ENCODE measurements at regions not wholly inside any gene's neighbourhood (a gene's known extent, or its start where the extent isn't known, plus 50 kb on each side); places are given as distances from the start of the nearest gene placed in this dataset.

DNA sequence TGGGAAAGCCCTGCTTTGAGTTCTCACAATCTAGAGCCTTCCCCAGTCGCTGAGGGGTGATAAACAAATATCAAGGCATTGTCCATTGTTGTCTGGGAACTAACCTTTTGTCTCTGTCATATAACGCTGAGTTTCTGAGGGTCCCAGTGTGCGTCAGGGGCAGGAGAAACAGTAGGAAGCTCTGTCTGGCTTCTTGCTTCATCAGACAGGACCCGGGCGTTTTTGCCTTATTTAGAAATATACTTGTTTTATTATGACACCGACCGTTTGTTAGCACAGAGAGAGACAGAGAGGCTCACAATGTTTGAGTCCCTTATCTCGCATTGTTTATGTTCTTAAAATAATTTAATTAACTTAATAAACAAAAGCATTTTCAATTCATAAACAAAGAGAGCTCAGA is 204.9 kb upstream of the GAS1 start:
- intact Hi-C loops (cut with micrococcal nuclease) = no loop called here
- H3K27me3 Mint-ChIP-seq (ENCODE audit: insufficient read depth, unreplicated experiment) = no peaks in the 10 kb centered on the region
- BruUV-seq (replicated peaks) = no TSS peak
- H3K4me1 Mint-ChIP-seq (ENCODE audit: insufficient read depth, unreplicated experiment) = peaks cover 8% of the 10 kb centered on the region
- no peak for DNase-seq (ENCODE audit: unreplicated experiment)
- H3K36me3 Mint-ChIP-seq (ENCODE audit: insufficient read depth, unreplicated experiment) = no peaks in the 10 kb centered on the region
- no peaks in the 10 kb centered on the region for H3K9me3 Mint-ChIP-seq (ENCODE audit: unreplicated experiment)
- POLR2A ChIA-PET = interaction anchor here (0.8 kb wide), 1 partner anchor 14 kb away, joined by 3 read pairs; no protein-coding TSS in a partner anchor
- no peak overlapping the region for H3K27ac Mint-ChIP-seq (ENCODE audit: low read depth, unreplicated experiment)
- TF ChIP-seq, protein P1, sequence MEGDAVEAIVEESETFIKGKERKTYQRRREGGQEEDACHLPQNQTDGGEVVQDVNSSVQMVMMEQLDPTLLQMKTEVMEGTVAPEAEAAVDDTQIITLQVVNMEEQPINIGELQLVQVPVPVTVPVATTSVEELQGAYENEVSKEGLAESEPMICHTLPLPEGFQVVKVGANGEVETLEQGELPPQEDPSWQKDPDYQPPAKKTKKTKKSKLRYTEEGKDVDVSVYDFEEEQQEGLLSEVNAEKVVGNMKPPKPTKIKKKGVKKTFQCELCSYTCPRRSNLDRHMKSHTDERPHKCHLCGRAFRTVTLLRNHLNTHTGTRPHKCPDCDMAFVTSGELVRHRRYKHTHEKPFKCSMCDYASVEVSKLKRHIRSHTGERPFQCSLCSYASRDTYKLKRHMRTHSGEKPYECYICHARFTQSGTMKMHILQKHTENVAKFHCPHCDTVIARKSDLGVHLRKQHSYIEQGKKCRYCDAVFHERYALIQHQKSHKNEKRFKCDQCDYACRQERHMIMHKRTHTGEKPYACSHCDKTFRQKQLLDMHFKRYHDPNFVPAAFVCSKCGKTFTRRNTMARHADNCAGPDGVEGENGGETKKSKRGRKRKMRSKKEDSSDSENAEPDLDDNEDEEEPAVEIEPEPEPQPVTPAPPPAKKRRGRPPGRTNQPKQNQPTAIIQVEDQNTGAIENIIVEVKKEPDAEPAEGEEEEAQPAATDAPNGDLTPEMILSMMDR (IDR thresholded peaks at IDR 0.05; ENCODE audit: unreplicated experiment) = no peak
- no peak overlapping the region for H3K4me3 Mint-ChIP-seq (ENCODE audit: unreplicated experiment)
- CTCF ChIA-PET = interaction anchor here (0.6 kb wide), 1 partner anchor 23 kb away, joined by 3 read pairs; no protein-coding TSS in a partner anchor

DNA sequence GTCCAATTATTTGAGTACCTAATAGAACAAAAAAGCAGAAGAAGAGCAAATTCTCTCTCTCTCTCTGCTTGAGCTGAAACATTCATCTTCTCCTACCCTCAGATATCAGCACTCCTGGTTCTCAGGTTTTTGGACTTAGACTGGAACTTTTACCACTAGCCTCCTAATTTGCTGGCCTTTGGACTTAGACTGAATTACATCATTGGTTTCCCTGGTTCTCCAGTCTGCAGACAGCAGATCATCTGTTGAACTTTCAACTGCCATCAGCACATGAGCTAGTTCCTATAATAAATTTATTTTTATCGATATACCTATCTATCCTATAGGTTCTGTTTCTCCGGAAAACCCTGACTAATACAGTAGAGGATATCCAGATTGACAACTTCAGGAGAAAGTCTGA is 208.9 kb upstream of the GAS1 start:
- TF ChIP-seq, protein P1 (IDR thresholded peaks at IDR 0.05; ENCODE audit: unreplicated experiment) = no peak
- Mint-ChIP-seq H3K27ac (ENCODE audit: low read depth, unreplicated experiment) (no peak overlapping the region), H3K27me3 (ENCODE audit: insufficient read depth, unreplicated experiment) (no peaks in the 10 kb centered on the region), H3K4me1 (ENCODE audit: insufficient read depth, unreplicated experiment) (peaks cover 7% of the 10 kb centered on the region), H3K9me3 (ENCODE audit: unreplicated experiment) (no peaks in the 10 kb centered on the region), H3K36me3 (ENCODE audit: insufficient read depth, unreplicated experiment) (no peaks in the 10 kb centered on the region), H3K4me3 (ENCODE audit: unreplicated experiment) (no peak overlapping the region)
- no TSS peak for BruUV-seq (replicated peaks)
- intact Hi-C loops (cut with micrococcal nuclease) = no loop called here
- no peak for DNase-seq (ENCODE audit: unreplicated experiment)
- CTCF ChIA-PET = interaction anchor here (0.6 to 1.3 kb wide), 2 partner anchors 12 to 203 kb away, joined by 3 read pairs; no protein-coding TSS in a partner anchor
- POLR2A ChIA-PET = no interaction called here

DNA sequence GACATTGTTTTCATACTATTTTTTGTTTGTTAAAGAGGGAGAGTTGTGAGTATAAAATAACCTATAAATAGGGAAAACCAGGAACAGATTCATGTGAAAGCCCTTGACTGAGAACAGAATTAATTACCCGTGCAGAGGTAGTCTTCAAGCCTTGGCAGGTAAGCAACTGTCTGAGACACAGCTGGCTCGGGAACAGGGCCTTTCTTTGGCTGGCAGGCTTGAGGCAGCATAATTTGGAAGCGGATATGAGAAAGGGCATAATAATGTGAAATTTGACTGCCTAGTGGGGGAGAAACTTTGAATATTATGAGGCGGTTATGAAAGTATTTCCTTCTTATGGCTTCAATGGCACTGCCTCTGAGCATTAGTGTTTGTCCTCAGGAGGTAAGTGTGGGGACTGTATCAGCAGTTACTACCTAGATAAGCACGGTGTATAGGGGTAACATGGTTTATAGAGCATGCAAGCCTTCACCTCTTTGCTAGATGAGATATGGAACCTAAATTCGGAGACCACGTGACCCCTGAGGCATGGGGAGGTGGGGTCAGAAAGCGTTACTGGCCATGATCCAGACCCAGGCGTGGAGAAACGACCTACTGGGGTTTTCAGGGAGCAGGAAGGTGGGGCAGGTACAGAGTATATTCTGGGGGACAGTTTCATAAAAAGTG is 210.2 kb upstream of the GAS1 start:
- peaks cover 7% of the 10 kb centered on the region for H3K4me1 Mint-ChIP-seq (ENCODE audit: insufficient read depth, unreplicated experiment)
- ChIA-PET CTCF (interaction anchor here (0.6 to 1.3 kb wide), 4 partner anchors 11 to 202 kb away, joined by 3 read pairs; no protein-coding TSS in a partner anchor), POLR2A (no interaction called here)
- DNase-seq (ENCODE audit: unreplicated experiment) = no peak
- H3K27me3 Mint-ChIP-seq (ENCODE audit: insufficient read depth, unreplicated experiment) = no peaks in the 10 kb centered on the region
- TF ChIP-seq, protein P1 (IDR thresholded peaks at IDR 0.05; ENCODE audit: unreplicated experiment) = no peak
- H3K9me3 Mint-ChIP-seq (ENCODE audit: unreplicated experiment) = no peaks in the 10 kb centered on the region
- H3K27ac Mint-ChIP-seq (ENCODE audit: low read depth, unreplicated experiment) = no peak overlapping the region
- BruUV-seq (replicated peaks) = no TSS peak
- no peak overlapping the region for H3K4me3 Mint-ChIP-seq (ENCODE audit: unreplicated experiment)
- no peaks in the 10 kb centered on the region for H3K36me3 Mint-ChIP-seq (ENCODE audit: insufficient read depth, unreplicated experiment)
- intact Hi-C loops (cut with micrococcal nuclease) = no loop called here

DNA sequence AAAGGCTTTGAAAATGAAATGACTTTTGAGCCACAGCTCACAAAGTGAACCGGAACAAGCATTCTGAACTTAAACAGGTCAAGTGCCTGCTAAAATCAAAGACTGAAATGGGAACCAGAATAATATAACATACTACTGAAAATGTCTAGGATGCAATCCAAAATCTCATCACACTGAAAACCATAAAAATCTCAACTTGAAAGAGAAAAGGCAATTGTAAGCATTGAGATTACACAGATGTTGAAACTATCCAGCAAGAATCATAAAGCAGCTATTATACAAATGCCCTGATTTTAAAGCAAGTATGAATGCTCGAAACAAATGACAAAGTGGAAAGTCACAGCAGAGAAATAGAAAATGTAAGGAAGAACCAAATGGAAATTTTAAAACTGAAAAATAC is 211.5 kb upstream of the GAS1 start:
- TF ChIP-seq, protein P1 (IDR thresholded peaks at IDR 0.05; ENCODE audit: unreplicated experiment) = no peak
- H3K4me1 Mint-ChIP-seq (ENCODE audit: insufficient read depth, unreplicated experiment) = peaks cover 7% of the 10 kb centered on the region
- H3K9me3 Mint-ChIP-seq (ENCODE audit: unreplicated experiment) = no peaks in the 10 kb centered on the region
- intact Hi-C loops (cut with micrococcal nuclease) = no loop called here
- ChIA-PET POLR2A (no interaction called here), CTCF (no interaction called here)
- no TSS peak for BruUV-seq (replicated peaks)
- H3K27me3 Mint-ChIP-seq (ENCODE audit: insufficient read depth, unreplicated experiment) = no peaks in the 10 kb centered on the region
- no peak overlapping the region for H3K4me3 Mint-ChIP-seq (ENCODE audit: unreplicated experiment)
- no peak overlapping the region for H3K27ac Mint-ChIP-seq (ENCODE audit: low read depth, unreplicated experiment)
- DNase-seq (ENCODE audit: unreplicated experiment) = no peak
- no peaks in the 10 kb centered on the region for H3K36me3 Mint-ChIP-seq (ENCODE audit: insufficient read depth, unreplicated experiment)
